ENCODE measurements at regions not wholly inside any gene's neighbourhood (a gene's known extent, or its start where the extent isn't known, plus 50 kb on each side); places are given as distances from the start of the nearest gene placed in this dataset.

- no peak for DNase-seq
Measured at GRCh38 chr18:44090453-44090852, 590.2 kb upstream of the SETBP1 start.

- no peak for DNase-seq
Measured at GRCh38 chr18:44093253-44093652, 587.4 kb upstream of the SETBP1 start.

DNA sequence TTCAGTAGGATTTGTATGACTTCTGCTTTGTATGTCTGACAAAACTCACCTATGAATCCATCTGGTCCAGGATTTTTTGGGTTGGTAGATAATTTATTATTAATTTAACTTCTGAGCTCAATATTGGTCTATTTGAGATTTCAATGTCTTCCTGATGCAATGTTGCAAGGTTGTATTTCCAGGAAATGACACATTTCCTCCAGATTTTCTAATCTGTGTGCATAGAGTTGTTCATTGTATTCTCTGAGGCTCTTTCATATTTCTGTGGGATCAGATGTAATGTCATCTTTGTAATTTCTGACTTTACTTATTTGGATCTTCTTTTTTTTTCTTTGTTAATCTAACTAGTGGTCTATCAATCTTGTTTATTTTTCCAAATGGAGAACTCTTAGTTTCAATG, 584.7 kb upstream of the SETBP1 start:
- no peak for DNase-seq

DNA sequence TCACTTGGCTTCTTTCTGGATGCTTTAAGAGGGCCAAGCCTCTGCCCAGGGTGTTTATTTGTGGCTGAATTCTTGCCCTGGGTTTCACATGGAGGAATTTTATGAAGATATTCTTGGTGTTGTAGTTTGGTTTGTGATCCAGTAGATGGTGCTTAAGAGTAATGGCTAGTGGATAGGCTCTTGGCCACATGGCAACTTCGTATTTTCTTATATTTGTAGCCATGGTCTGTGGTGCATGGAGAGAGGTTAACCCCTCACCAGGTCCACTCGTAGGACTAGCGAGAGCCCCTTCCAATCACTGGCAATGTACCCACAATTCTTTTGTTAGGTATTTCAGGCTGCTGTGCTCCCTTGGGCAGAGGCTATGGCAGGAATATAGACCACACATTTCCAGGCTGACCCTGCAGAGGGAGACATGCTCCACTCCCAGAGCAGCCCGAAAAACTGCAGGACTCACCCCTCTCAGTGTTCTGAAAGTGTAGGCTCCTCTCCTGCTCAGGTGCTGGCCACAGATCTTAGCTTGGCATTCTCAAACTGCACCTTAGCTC, 582.1 kb upstream of the SETBP1 start:
- no peak for DNase-seq

- no peak for DNase-seq
Measured at GRCh38 chr18:44107187-44107586, 573.5 kb upstream of the SETBP1 start.

DNA sequence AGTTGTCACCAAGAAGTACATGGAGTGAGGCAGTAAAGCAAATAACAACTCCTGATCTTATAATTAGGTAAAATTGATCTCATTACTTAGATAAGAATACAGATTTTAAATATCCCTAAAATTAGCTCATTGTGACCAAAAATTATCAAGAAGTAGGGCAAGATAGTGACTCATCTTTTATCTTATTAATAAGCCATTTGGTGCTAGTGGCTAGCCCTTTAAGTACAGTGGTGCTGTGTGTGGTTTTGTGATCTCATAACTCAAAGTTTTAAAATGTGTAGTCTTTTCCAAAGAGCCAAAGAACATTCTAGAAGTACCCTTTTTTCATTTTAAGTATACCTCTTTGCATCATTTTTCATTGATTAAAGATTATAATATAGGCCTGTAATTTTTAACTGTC, 569.4 kb upstream of the SETBP1 start:
- no peak for DNase-seq

GRCh38 chr18:44117821-44118220, 562.9 kb upstream of the SETBP1 start:
- DNase-seq, result no peak

- DNase-seq, result no peak
Measured at GRCh38 chr18:44119607-44120006, 561.1 kb upstream of the SETBP1 start.

DNA sequence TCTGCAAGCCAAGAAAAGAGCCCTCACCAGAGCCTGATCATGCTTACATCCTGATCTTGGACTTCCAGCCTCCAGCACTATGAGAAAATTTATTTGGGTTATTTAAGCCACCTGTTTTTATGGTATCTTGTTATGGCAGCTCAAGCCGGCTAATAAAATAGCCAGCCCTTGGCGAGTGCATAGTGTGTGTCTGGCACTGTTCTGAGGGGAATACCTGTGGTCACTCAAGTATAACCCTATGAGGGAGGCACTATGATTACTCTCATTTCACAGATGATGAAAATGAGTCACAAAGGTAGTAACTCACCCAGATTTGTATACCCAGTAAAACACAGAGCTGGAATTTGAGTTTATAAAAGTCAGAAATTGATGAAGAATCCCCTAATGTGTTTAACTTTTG, 556.9 kb upstream of the SETBP1 start:
- DNase-seq, result no peak

DNA sequence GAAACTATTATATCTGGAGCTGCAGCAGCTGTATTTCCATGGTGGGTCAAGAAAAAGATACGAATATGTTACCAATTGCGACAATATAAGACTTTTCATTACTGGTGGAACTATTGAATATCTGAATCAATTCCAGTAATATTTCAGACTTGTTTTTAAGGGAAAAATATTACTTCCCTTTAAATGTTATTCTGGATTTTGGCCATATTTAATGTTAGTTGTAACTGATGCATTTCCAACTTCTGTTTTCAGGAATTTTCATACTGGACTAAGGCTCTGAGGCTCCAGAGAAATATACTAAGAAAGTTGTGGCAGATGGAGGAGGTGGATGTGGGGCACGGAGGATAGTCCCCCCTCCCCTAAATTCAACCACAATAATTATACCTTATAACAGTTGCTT, 555.2 kb upstream of the SETBP1 start:
- no peak for DNase-seq

DNA sequence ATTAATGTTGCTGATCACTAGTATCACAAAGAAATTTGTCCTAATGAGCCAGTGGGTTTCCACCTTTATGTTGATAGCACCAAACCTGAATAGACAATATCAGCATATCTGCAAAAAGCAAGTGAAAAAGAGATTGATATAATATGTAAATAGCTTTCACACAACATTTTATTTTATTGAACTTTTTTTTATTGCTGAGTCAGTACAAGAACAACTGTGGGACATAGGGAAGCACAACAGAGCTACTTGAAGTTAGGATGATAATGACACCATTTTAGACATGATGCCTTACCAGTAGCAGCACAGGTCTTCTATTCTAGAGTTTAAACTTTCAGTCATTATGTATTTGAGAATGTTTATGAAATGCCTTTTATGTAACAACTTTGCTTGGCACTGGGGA, 554.1 kb upstream of the SETBP1 start:
- no peak for DNase-seq

GRCh38 chr18:44128365-44128764, 552.3 kb upstream of the SETBP1 start:
- DNase-seq, result no peak

DNA sequence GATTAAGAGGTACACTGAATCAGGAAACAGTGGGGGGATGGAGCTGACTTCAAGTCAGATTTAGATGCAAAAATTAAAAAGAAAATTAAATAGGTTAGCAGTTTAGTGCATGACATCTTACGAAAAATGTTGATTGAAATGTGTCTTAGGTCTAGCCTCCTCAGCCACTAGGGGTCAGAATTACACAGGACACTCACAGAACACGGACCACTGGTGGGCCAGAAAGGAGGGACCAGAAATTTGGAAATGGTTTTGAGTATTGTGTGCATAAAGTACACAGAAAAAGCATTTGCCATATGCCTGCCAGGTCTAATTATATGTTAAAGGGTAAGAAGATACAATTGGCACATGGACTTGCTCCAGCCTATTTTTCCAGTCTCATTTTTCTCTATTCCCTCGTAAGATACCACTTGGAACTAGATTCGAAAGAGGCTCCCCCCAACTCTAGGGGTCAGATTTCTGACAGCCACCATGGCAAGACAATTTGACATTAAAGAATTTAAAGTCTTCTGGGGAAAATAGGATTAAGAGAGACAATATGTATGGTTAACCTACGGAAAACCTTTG, 550.2 kb upstream of the SETBP1 start:
- DNase-seq, result no peak

DNA sequence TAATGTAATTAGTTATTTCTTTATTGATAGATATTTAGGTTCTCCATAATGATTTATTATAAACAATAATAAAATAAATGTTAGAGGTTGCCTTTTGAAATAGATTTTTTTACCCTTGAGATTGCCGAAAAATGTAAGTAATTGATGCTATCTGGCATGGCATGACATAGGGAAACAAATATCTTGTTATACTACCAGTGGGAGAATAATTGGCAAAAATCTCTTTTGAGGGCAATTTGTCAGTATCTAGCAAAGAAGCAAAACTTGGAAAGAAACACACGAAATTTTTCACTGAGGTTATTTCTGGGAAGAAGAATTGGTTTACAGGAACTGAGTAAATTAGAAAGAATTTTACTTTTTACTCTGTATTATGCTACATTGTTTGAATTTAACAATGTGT, 547.2 kb upstream of the SETBP1 start:
- no peak for DNase-seq

GRCh38 chr18:44134447-44134846, 546.2 kb upstream of the SETBP1 start:
- DNase-seq, result no peak

DNA sequence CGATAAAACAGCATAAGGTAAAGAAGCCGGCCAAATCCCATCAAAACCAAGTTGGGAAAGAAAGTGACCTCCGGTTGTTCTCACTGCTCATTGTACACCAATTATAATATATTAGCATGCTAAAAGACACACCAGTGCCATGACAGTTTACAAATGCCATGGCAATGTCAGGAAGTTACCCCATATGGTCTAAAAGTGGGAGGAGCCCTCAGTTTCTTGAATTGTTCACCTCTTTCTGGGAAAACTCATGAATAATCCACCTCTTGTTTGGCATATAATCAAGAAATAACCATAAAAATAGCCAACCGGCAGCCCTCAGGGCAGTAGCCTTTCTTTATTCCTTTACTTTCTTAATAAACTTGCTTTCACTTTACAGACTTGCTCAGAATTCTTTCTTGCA, 544.9 kb upstream of the SETBP1 start:
- no peak for DNase-seq

DNA sequence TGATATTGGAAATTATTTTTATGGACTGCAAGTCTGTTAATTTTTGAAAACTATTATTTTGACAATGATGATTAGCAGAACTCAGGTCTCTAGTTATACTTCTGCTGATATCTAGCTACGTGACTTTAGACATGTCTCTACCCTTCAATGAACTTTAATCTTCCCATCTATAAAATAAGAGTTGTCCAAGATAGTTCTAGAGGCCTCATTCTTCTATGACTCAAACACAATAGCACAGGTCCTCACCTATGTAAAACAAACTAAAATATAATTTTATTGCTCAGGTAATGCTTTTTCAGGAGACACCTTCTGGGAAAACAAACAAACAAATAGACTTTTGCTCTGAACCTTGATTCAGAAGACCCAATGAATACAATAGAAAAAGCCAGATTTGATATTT, 544.4 kb upstream of the SETBP1 start:
- DNase-seq, result no peak

GRCh38 chr18:44143072-44143471, 537.6 kb upstream of the SETBP1 start:
- no peak for DNase-seq

DNA sequence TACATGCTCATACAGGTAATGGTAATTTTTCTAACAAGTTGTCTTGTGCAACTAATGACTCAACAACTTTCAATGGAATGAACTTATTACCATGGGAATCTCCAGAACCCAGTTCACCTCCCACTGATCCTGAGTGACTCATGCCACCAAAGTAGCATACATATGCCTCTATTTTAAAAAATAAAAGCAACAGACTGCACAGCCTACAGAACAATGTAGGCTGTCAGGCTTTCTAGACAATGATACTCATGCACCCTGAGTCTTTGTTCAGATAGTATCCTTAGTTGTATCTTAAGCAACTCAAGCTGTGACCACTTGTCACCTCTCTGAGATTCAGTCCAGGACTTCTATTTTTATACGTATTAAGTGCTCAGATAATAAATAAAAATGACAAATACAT, 531.0 kb upstream of the SETBP1 start:
- DNase-seq, result no peak

DNA sequence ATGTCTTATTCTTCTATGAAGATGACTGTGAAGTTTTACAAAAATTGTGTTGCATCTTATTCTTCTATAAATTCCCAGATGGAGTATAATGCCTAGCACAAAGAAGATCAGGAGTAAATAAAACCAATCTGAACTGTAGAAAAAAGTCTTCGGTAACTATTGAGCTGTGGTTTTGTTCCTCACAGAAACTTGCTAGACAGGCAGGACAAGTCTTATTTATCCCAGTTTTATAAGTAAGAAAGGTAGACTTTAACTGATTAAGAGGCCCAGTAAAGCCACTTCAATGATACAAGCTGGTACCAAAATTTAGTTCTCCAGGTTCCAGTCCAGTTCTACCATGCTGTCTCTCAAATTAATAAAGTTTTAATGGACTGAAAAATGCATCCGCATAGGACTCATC, 526.7 kb upstream of the SETBP1 start:
- DNase-seq, result no peak

DNA sequence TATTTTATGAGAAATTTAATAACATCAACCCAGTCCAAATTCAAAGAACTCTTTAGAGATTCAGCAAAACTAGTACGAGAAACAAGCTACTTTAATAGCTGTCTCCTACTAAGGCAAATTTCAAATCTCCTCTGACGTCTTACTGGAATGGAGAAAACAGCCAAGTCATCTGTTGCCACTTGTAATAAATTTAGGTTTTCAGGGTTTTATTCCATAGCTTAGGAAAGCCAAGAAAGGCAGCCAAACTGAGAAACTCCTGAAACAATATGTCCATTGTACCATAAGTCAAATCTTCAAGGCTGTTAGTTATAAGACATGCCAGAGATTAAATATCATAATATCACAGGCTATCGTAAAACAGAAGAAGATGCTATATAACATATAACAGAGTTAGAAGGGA, 524.6 kb upstream of the SETBP1 start:
- no peak for DNase-seq

- no peak for DNase-seq
Measured at GRCh38 chr18:44156776-44157335, 523.8 kb upstream of the SETBP1 start.

DNA sequence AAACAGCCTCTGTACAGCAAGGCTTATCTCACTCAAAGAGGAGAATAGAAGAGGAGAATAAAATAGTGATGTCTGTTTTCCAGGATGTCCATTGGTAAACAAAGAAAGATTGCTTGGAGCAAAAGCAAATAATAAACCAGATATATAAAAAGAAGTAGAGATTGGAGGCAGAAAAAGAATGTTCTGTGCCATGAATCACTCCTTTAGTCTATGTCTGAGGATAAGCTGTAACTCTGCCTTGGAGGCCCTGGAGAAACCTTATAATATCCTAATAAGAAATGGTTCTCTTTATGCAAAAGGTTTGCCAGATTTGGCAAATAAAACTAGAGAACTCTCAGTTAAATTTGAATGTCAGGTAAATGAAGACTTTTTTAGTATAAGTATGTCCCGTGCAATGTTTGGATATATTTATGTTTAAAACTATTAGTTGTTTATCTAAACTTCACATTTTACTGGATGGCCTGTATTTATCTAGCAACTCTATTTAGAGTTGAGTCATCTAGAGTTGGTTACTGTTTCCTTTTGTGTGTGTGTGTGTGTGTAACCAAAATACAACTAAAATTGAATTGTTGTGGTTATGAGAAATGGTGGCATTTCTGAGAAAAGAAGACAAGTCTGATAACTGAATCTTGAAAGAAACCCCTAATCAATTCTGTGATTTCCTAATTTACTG, 510.3 kb upstream of the SETBP1 start:
- no peak for DNase-seq

DNA sequence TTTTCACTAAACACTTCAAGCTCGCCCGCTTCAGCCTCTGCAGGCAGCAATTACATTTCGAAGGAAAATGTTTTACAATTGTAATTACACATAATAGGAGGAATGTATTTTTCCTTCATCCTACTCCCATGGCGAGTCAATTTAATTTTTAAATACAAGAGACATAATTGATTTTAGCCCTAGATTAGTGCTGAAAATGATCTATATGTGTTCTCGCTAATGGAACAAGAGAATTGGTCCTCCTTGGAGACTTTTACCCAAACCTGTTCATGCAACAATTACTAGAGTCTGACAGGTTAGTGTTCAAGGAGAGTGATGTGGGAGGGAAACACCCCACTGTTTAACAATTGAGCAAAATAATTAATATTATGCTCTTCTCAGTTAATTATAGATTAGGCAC, 509.4 kb upstream of the SETBP1 start:
- DNase-seq, result no peak

GRCh38 chr18:44175891-44176290, 504.8 kb upstream of the SETBP1 start:
- DNase-seq, result no peak

All from CD4-positive, alpha-beta T cell treated with Interleukin-21 for 1 hour (primary cell).